ENCODE measurements at regions not wholly inside any gene's neighbourhood (a gene's known extent, or its start where the extent isn't known, plus 50 kb on each side); places are given as distances from the start of the nearest gene placed in this dataset.
"Not testable (repeated sequence)": the region's sequence is repeated elsewhere in the genome, so short reads cannot be mapped to it uniquely, and the experiment has no call there.

- no peak for DNase-seq
Observed at GRCh38 chr3:106029954-106030626, 161.3 kb upstream of the CBLB start.

DNA sequence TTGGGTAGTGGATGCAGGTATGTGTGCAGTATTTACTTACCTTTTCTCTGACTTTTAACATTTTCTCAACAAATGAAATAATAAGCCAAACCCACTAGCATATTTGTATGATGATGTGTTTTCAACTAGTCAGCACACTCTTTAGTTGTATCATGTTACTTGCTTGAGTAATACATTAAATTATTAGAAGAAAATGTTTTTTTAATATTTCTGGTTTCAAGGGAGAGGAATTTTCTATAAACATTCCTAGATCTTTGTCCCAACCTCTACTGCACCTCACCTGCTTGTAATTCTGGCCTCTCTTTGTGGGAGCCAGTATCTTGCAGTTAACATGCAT lies 161.8 kb upstream of the CBLB start:
- DNase-seq = no peak

- DNase-seq = no peak
Observed at GRCh38 chr3:106032479-106032878, 163.7 kb upstream of the CBLB start.

GRCh38 chr3:106033654-106034053 lies 164.8 kb upstream of the CBLB start:
- no peak for DNase-seq

GRCh38 chr3:106034313-106034712 lies 165.5 kb upstream of the CBLB start:
- DNase-seq = no peak

- DNase-seq = no peak
Observed at GRCh38 chr3:106035619-106036018, 166.8 kb upstream of the CBLB start.

DNA sequence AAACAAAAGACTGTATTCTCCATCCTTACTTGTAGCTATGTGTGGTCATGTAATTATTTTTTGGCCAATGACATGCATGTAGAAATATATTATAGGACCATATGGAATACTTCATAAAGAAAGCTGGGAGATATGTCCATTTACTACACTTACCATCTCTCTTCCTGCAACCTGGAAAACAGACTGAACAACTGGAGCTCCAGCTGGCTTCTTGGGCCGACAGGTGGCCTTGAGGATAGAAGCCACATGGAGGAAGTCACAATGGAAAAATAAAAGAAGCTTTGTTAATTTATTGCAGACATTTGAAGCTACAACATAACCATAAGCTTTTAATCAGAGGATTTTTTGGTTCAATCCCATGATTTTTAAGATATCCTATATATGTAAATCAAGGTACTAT lies 167.9 kb upstream of the CBLB start:
- no peak for DNase-seq

DNA sequence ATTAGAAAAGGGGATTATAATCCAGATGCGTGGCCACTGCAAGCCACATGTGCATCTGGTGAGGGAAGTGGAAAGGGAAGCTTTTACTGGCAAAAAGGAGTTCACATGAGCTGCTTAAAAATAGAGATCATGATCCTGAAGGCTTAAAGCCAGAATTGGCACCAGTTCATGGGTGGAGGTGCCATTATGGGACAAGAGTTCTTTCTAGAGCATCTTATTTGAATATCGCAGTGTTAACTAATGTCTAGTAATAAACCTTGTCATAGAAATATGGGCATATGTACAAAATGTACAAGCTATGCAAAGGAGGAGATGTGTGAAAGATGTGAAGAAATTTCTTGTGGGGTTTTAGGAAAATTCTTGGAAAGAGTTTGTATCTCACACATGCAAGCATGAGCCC lies 178.4 kb upstream of the CBLB start:
- no peak for DNase-seq

GRCh38 chr3:106048946-106049481 lies 180.2 kb upstream of the CBLB start:
- DNase-seq = no peak

GRCh38 chr3:106049821-106050220 lies 181.0 kb upstream of the CBLB start:
- DNase-seq = no peak

DNA sequence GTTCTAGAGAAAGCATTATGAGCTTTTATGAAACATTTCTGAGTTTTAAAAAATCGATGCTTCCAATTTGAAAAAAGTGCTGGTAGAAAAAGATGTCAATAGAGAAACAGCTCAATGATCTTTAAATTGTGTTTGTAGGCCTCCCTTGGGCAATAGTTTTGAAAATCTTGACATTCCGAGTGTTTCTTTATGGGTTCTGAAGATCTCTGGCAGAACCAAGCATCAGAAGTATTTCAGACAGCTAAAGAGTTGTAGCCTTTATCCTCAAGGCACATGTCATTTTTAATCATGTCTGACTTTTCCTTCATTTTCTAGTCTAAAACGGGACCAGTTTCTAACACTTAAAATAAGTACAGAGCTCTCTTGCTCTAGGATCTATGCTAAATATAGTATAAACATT lies 188.1 kb upstream of the CBLB start:
- no peak for DNase-seq

DNA sequence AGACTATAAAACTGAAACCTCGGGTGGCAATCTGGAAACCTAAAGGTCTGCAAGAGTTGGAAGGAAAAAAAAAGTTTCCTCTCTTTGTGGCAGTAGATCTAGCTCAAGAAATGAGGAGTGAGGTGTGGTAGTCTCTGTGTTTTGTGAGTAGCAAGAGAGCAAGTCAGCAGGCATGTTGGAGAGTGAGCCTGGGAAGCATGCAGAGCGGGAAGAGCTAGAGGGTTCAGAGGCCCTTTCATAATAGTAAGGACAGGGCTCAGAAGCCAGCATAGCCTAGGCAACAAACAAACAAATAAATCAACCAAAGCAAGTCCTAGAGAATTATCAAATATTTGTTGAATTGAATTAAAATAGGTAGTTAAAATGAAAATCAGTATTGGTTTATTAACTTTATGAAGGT lies 189.7 kb upstream of the CBLB start:
- DNase-seq = no peak

DNA sequence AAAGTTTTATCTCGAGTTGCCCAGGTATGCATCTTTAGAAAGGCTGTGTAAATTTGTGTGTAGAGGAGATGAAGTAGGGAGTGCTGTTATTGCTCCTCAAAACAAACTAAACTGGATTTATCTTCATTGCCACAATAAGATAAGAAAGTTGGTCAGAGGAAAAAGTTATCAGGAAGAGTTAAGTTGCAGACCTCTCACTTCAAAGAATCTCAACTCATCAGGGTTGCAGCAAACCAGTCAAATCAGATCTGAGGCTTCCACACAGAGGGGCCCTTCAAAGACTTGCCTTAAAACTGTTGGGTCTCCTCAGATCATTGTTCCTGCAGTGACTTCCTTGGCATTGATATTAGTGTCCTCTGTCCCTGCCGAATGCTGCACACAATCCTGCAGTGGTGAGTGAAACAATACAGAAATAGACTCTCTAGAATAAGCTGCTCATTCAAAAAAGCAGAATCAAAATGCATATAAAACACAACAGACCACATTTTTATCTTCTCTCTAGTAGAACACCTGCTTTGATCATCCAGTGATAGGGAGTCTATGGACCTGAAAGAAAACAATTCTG lies 191.2 kb upstream of the CBLB start:
- no peak for DNase-seq

DNA sequence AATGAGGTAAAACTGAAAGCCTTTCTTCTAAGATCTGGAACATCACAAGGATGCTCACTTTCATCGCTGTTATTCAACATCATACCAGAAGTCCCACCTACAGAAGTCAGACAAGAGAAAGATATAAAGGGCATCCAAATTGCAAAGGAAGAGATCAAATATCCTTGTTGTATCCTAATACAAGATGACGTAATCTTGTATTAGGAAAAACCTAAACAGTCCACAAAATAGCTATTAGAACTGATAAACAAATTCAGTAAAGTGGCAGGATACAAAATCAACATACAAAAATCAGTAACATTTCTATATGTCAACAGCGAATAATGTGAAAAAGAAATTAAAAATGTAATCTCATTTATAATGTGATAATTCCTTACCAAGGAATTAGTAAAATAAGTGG lies 195.1 kb upstream of the CBLB start:
- no peak for DNase-seq

DNA sequence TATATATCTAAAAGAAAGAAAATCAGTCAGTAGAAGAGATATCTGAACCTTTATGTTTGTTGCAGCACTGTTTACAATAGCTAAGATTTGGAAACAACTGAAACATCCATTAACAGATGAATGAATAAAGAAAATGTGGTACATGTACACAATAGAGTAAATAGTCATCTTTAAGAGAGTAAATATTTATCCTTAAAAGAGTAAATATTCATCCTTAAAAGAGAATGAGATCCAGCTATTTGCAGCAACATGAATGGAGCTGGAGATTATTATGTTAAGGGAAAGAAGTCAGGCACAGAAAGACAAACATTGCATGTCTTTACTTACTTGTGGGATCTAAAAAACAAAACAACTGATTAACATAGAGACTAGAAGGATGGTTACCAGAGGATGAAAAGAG lies 197.0 kb upstream of the CBLB start:
- DNase-seq = no peak

- no peak for DNase-seq
Observed at GRCh38 chr3:106067711-106068110, 198.9 kb upstream of the CBLB start.

- no peak for DNase-seq
Observed at GRCh38 chr3:106068381-106068780, 199.6 kb upstream of the CBLB start.

GRCh38 chr3:106068795-106069194 lies 200.0 kb upstream of the CBLB start:
- DNase-seq = no peak

DNA sequence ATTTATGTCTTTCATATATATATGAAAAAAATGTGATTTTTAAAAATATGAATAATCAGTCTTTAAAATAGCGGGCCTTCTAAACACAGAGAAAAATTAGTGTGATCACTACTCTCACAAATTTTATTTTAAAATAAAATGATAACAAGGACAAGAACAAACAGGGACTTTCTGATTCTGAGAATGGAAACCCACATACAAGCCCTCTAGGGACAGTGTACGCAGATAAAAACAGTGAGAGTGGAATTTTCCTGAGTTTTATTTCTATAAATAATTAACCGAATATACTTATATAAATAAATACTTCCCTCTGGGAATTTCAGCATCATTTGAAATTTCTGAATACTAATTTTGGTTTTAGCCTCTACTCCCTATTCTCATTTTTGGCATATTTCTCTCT lies 201.4 kb upstream of the CBLB start:
- DNase-seq = no peak

DNA sequence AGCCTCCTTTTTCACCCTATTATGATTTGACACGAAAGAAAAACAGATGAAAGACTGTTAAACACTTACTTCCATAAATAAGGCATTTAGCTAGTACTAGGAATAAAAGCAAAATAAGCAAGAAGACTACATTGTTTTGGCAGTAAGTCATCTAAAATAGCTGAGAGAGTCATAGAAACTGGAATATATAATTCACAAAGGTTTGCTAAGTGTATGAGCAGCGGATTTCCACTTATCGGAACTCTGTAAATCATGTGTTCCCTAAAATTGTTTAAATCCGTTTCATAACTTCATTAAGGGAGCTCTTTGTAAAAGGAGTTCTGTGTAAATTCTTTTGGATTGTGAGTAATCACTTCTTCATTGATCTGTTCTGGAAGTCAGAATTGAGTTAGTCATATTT lies 202.5 kb upstream of the CBLB start:
- DNase-seq = no peak

DNA sequence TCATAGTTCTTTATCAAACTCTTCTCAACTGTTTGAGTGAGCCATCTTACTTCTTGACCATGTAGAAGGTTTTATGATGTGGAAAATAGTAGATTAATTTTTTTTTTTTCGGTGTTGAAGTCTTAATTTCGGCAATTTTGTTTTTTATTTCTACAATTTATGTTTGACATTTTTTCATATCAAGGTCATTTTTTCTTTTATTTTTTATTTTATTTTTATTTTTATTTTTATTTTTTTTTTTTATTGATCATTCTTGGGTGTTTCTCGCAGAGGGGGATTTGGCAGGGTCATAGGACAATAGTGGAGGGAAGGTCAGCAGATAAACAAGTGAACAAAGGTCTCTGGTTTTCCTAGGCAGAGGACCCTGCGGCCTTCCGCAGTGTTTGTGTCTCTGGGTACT lies 203.8 kb upstream of the CBLB start:
- DNase-seq = not testable (repeated sequence)

GRCh38 chr3:106073806-106074205 lies 205.0 kb upstream of the CBLB start:
- not testable (repeated sequence) for DNase-seq

DNA sequence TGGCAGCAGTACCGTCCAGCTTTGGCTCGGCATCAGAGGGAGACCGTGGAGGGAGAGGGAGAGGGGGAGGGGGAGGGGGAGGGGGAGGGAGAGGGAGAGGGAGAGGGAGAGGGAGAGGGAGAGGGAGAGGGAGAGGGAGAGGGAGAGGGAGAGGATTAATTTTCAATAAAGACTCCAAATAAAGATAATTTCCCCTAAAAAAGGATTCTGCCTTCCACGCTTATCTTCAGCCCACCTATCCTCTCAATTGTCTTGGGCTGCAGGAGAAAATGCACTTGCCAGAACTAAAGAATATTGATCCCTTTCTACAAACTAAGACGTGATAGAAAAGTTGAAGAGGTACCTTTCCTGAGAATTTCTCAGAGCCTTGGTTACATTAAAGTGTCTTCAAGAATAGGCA lies 206.9 kb upstream of the CBLB start:
- not testable (repeated sequence) for DNase-seq

- DNase-seq = no peak
Observed at GRCh38 chr3:106078635-106079034, 209.8 kb upstream of the CBLB start.

- no peak for DNase-seq
Observed at GRCh38 chr3:106082616-106083015, 213.8 kb upstream of the CBLB start.
